Umbilical cord (tissue), 1 donor: ENCODE measurements at regions not wholly inside any gene's neighbourhood (a gene's known extent, or its start where the extent isn't known, plus 50 kb on each side); places are given as distances from the start of the nearest gene placed in this dataset.
"Not testable (repeated sequence)": the region's sequence is repeated elsewhere in the genome, so short reads cannot be mapped to it uniquely, and the experiment has no call there.

Experiments used
- DNase-seq: peaks from one replicate; pipeline ENCODE4 v3.0.0-alpha.2; 2015; ENCODE audit warnings: low spot score

DNA sequence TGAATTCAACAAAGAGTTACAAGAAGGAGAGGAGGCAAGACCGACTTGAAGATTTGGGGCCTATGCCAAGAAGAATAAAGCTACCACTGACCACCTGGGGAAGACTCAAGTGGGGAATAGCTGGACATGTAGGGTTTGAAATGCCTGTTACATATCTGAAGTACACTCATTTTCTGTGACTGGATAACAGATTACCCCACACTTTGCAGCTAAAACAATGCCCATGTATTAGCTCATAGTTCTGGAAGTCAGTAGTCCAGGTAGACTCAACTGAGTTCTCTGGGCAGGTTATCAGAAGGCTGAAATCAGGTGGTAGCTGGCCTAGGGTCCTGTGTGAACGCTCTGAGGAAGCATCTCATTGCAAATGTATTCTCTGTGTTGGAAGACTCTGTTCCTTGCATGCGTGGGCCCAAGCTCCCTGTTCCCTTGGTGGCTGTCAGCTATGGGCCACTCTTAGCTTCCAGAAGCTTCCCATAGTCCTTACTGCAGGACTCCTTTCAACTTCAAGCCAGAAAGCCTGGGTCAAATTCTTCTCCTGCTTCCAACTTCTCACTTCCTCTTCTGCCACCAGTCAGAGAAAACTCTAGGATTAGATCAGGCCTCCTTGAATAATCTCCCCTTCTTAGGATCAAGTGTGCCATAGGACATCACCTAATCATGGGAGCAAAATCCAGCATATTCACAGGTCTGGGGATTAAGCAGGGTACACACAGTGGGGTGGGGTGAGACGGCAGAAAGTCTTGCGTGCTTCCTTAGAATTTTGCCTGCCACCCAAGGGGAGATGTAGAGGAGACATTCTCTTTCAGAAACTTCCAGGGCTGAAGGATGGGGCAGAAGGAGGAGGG, 187.8 kb downstream of the SHQ1 start:
- no peak for DNase-seq

DNA sequence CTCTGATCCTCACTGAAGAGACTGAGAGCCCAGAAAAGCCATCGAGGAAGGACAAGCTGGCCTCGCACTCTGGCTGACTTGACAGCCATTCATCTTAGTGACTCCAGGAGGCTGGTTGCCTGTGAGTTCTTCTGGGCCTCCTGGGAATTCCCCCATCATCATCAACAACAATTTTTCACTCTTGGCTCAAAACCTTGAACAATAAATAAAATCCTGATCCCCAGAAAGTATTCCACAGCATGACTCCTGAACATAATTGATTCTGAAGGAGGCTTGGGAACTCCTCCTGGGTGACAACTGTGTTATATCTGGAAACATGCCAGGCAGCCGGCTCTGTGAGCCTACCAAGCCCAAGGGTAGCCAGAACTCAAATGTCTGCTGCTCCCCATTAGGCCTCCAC, 188.6 kb downstream of the SHQ1 start:
- DNase-seq: no peak

DNA sequence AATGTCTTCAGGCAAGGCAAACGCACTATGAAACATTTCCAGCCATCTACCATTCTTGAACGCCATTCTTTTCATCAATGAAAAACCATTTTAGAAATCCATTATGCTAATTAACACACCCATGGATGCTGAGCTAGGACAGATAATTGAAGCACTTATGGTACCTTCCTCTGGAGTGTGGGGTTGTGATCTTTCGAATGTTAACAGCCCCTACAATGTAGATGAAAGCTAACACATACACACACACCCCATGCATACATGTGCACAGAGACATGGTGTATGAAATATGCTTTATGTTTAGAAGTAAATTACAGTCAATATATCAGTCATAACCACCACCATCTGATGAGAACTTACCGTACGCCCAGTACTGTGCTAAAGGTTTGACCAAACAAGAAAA, 189.1 kb downstream of the SHQ1 start:
- no peak for DNase-seq

DNA sequence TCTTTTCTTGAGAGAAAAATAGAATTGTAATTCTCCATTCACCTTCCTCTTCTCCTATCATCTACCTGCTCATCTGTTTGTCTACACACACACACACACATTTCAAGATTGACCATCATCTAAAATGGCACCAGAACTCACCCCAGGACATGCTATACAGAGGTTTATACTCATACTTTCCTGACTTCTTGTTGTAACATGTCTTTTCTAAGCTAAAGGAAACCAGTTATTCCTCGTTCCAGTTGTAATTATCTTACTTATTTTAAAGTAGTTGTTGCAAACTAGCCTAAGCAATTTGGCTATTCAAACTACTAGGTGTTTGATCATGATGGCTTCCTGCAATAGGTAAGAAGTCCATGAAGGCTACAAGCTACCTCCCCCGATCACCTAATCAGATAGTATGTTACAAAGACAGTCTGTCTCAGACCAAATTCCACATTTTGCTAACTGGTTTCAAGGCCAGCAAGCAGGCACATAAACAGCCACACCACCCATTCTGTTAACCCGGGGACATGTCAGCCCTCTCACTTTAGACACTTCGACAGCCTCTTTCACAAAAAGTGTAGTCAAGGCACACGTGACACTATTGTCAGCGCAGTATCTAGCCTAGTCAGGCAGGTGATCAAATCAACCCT, 189.7 kb downstream of the SHQ1 start:
- DNase-seq: no peak

DNA sequence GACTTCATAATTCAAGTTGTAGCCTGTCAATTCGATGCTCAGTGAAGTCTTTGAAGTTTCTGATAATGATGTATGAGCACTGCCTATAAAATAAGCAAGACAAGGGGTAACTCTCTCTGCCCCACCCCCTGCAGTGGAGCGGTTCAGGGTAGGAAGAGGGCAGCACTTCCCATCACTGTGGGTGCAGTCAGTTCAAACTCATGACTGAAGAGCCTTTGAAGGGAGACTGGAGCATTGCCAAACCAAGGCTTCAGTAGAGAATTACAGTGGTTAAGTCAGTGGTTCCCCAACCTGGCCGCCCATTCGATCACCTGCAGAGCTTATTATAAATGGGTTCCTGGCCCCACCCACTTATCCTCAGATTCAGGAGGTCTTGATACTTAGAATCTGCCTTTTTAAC, 190.6 kb downstream of the SHQ1 start:
- DNase-seq: no peak

DNA sequence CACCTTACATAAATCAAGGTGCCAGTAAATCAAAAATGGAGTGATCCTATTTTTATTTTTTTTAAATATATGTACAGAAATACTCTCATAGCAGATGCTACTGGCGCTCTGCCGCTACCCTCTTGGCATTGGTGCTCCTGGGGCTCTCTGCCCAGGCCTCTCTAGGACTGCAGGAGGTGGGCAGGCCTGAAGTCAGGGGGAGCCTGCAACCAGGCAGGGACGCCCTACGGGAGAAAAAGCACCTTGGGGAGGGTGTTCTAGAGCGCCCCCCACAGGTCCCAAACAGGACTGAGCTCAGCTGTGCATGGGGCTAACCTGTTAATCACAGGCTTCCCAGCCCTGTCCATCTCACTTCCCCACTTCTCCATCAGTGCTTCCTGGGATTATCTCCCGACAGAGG, 192.5 kb downstream of the SHQ1 start:
- DNase-seq: no peak

DNA sequence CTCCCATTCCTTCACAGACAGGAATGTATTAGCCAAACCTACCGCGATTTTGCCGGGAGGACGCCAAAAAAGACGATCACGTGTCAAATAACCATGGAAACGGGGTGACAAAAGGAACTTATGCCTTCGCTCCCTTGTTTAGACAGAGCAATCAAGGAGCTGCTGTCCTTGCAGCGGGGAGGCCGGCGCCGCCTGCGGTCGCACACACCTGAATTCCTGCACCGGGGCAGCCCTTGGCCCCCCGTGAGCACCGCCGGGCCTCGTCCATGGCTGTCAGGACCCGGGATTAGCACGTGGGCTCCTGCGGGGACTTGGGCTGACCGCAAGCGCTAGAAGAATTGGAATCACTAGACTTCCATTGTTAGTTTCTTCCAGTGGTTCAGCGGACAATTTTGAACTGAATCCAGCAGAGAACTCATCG, 193.1 kb downstream of the SHQ1 start:
- DNase-seq: peak; percentile 19

DNA sequence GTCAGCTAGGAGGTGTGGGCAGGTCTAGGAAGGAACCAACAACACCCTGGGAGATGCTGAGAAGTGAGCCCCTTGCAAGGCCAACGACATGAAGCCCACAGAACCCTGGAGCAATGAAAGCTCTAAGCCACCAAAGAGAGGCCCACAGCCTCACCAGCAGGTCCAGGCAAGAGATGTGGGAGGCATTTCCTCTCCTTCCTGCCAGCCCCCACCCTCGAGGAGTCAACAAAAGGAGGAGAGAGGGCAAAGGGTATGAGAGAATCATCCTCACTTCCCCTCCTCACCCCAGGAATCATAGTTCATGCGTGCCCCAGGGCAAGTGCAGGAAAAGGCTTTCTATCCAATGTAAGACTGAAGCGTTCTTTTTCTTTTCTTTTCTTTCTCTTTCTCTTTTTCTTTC, 195.8 kb downstream of the SHQ1 start:
- DNase-seq: no peak

DNA sequence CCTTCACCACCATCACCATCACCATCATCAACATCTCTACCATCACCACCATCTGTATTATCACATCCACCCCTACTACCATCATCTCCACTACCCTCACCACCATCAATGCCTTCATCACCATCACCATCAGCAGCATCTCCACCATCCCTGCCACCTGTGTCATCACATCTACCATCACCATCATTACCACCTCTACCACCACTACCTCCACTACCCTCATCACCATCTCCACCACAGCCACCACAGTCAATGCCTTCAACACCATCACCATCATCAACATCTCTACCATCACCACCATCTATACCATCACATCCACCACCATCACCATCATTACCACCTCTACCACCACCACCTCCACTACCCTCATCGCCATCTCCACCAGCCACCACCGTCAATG, 196.7 kb downstream of the SHQ1 start:
- no peak for DNase-seq

DNA sequence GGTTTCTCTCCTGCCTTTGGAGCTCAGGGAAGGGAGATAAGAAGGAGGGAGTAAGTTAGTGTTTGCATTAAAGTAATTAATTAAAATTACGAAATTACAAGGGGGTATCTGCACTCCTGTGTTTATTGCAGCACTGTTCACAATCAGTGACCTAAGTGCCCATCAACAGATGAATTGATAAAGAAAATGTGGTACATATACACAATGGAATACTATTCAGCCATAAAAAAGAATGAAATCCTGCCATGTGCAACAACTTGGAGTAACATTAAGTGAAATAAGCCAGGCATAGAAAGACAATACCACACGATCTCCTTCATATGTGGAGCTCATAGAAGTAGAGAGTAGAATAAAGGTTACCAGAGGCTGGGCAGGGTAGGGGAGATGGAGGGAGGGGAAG, 202.0 kb downstream of the SHQ1 start:
- no peak for DNase-seq

DNA sequence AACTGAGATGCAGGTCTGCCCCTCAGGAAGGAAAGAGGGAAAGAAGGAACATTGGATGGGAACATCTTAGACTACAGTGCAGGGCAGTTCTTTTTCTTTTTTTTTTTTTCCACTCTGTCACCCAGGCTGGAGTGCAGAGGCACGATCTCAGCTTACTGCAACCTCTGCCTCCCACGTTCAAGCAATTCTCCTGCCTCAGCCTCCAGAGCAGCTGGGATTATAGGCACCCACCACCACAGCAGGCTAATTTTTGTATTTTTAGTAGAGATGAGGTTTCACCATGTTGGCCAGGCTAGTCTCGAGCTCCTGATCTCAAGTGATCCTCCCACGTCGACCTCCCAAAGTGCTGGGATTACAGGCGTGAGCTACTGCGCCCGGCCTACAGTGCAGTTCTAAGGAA, 204.6 kb downstream of the SHQ1 start:
- not testable (repeated sequence) for DNase-seq

DNA sequence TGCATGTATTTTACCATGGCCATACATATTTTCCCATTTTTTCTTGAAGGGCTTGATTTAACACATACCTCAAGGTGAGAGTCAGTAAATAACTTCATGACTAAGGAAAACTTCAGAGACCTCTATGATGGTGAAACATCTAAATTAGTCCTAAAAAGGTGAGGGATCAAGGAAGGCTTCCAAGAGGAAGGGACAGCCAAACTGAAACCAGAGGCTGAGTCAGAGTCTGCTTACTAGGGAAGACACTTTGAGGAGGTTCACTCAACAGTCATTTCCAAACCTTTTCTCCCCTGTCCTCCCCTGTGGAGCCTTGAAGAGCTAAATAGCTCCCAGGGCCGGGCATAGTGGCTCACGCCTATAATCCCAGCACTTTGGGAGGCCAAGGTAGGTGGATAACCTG, 206.6 kb downstream of the SHQ1 start:
- DNase-seq: no peak

DNA sequence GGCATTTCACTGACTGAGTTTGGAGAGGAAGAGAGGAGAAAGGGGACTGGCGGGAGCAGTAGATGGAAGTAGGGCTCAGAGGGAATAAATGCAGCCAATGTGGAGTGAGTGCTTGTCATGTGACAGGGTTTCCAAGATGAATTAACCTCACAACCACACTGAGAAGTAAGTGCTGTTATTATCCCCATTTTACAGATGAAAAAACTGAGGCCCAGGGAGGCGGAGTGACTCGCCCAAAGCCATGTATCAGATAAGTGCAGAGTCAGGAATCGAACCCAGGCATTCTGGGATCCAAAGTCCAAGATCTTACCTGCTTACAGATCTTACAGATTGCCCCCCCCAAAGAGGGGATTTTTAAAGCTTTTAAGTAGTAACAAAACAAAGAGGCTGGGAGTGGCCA, 207.2 kb downstream of the SHQ1 start:
- no peak for DNase-seq

DNA sequence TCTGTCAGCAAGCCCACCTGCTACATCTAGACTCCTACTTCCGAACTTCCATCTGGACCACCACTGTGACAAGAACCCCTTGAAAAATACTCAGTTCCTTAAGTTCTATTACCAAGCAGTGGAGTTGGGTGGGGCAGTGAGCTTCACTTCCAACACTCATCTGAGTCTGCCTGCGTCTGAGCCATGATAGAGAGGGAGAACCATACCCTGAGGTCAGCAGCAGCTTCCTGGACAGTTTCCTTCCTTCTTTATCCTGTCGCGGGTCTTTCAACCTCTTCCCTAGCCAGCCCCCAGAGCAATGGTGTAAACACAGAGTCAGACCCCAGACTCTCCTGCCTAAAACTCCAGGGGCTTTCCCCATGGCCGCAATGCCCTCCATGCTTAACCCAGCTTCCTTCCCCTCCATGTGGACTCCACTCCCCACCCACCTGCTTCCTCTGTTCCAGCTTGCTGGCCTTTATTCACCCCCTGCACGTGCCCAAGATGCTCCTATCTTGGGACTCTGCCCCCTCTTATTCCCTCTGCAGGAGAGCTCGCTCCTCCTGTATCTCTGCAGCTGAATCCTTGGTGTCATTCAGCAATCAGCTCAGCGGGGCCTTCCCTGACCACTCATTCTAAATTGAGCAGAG, 211.2 kb downstream of the SHQ1 start:
- DNase-seq: no peak

DNA sequence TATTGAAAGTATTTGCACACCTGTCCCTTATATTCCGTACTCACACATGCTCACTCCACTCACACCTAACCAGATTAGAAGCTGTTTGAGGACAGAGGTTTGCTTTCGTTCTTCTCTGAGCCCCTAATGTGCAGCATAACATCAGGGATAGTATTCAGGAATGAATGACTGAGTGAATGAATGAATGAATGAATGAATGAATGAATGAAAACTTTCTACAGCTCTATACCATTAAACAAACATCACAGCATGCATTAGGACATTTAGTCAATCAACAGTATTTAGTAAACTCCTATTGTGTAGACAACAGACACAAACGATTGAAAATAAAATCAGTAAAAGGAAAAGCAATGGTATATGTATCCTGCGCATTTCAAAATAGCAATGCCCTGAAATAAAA, 212.7 kb downstream of the SHQ1 start:
- DNase-seq: no peak

DNA sequence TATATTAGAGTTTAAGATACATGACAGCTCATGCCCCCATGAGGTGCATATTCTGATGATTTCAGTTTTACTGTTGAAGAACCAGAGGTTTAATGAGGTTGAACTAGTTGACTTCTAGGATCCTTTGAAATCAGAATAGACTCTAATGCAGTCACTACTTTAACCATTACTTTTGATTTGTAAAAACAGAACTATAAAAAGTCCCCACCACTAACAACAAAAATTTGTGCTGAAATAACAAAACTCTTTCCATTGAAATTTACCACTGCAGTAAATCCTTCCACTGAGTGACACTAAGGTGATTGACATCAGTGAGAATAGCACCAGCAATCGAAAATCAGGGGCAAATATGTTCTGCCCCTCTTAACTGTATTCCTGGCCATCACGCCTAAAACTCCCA, 214.1 kb downstream of the SHQ1 start:
- DNase-seq: no peak

DNA sequence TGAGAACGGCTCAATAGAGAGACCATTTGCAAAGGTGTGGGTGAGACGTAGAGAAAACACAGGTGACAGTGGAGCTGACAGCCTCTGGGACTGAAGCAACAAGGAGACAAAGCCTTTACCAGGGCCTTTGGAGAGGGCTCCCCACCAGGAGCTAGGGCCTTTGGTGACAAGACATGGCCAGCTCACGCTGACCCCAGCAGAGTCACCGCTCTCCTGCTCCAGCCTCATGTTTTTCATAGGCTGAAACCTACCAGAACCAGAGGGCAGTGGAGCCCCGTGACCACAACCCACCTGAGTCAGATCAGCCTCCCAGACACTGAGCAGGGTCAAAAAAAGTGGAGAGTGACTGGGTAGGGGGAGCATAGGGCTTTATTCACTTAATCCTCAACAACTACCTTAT, 214.7 kb downstream of the SHQ1 start:
- DNase-seq: no peak

DNA sequence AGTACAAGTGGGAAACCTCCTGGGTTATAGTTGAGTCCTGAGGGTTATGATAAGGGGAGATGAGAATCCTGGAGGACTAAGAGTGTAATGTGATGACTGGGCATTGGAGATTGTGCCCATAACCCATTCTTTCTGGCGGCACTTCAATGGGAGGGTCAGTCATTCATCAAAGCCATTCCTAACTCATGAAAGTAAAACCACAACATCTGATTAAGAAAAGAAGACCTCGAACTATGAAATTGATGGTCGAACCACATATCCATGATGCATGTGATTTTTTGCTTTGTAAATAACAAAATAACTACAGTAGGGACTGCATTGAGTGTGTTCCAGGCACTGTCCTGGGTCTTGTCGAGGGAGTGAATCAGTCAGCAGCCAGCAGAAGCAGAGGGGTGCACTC, 215.1 kb downstream of the SHQ1 start:
- no peak for DNase-seq

DNA sequence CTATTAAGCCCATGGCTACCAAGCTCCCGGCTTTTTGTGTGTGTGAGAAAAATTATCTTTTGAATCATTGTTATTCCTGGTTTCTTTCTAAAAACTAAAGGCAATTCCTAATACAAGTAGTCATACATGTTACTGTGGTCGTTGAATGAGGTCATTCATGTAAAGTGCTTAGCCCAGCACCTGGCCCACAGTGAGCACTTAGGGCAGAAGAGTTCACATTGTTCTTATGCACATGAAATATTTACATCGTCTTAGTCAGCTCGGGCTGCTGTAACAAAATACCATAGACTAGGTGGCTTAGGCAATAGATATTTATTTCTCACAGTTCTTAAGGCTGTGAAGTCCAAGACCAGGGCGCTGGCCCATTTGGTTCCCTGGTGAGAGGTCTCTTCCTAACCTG, 216.1 kb downstream of the SHQ1 start:
- no peak for DNase-seq

DNA sequence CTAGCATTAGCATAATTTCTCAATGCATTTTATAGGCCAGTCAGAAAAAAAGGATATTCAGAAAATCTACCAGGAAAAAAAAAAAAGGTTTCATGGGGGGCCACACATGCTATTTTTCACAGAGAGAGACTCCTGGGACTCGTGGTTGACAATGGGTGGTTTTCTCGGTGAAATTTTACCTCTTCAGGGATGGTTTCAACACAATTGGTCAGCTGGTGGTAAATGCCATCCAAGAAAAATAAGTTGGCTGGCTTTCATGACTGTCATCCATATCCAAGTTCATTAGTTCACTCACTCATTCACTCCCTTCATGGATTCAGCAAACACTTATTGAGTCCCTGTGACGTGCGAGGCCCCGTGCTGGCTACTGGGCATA, 217.3 kb downstream of the SHQ1 start:
- DNase-seq: no peak

DNA sequence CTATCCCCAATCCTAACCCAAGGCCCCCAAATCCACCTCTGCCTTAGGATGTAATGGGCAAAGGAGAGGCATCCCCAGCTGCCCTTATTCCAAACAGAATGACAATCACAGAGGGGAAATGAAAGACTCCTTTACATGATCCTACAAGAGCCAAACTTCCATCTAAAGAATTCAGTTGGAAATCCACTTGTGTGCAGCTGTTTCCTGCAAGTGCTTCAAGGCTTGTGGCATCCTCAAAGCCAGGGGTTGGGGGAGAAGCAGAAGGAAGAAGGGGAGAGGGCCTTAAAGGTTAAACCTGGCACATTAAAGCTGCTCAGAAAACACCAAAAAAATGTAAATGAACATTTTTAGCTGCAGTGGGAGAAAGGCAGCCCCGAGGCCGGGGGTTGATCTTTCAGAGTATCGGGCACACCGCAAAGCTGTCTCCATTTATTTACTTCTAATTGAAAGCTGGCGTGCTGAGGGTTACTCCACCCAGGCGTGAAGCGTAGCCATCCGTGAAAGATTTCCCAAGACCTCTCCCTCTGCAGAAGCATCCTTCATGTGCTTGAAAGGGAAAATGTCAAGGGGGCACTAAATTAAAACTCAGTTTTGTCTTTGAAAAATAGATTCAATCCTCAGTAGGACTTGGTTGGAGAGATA, 217.8 kb downstream of the SHQ1 start:
- DNase-seq: no peak

DNA sequence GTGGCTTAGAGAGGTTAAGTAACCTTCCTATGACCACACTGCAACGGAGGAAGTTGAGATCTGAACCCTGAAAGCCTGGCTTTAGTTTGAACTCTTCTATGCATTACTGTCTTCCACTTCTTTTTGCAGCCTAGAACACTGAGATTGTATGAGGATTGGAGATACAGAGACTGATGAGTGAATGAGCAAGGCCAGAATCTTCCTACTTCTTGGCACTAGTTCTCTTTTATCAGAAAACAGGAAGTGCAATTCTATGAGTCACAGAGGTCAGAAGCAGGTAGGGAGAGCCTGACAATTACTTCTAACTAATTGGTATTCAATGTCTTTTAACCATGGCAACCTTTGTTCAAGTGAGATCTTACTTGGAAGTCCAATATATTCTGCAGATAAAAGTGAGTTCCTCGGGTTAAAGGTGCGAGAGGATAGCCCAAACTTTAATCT, 219.0 kb downstream of the SHQ1 start:
- DNase-seq: peak; percentile 11

DNA sequence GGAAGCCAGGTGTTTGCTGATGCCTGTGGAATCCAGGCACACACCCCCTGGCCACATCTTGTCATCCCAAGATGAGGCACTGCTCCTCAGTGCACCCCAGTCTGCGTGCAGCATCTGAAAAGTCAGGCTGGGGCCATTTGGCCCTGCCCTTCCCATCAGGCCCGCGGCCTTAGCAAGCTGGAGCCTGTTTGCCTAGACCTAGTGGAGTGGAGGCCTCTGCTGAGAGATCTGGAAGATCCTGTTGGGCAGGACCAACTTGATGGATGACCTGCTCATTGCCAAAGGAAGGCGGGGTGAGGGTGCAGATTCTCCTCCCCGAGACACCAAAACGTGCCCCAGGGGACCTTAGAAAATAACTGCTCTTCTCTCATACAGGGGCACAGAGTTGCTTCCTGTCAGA, 220.2 kb downstream of the SHQ1 start:
- DNase-seq: peak; percentile 90
